ENCODE measurements at regions not wholly inside any gene's neighbourhood (a gene's known extent, or its start where the extent isn't known, plus 50 kb on each side); places are given as distances from the start of the nearest gene placed in this dataset.
A peak's percentile ranks its signal among the peaks of the same experiment; 100 is the strongest.

DNA sequence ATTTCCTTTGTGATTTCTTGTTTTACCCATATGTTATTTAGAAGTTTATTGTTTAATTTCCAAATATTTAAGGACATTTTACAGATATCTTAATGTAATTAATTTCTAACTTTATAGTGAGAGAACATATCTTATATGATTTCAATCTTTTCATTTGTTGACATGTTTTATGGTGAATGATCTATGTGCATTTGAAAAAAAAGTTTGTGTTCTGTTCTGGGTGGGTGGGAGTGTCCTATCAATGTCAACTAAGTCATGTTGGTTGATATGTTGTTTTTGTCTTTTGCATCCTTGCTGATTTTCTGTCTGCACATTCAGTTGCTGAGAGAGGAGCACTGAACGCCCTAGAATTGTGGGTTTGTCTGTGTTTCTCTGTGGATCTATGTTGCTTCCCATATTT lies 50.3 kb upstream of the CBFA2T3 start:
- DNase-seq = no peak

DNA sequence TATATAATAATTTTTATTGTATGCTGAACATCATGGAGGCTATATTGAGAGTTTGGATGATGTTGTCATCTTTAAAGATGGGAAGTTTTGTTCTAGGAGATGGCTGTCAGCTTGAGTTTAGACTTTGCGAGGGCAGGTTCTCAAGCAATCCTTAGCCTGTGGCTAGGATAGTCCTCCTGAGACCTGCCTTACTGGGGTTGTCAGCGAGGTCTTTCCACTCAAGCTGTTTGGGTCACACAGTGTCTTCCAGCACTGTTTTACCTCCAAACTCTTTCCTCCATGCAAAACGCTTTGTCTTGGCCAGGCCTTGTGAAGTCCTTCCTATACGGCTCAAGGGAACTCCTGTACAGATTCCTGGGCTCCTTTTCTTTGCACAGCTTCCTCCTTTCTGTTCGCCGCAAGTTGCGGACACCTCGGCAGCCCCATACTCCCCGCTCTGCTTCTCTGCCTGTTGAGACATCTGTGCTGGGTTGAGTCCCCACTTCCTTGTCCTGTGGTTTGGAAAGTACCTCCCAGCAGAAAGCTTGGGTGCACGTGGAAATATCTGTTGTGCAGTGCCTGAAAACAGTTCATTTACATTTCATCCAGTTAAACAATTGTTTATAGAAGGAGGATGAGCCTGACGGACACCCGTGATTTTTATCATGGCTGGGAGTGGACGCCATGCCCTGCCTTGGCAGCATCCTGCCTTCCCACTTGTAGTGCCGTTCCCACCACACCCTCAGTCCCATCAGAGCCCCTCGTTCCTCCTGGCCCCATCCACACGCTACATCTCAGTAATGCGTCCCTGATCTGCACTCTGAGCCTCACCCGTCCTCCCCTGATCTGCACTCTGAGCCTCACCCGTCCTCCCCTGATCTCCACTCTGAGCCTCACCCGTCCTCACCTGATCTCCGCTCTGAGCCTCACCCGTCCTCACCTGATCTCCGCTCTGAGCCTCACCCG lies 55.0 kb upstream of the CBFA2T3 start:
- peak; percentile 21 for DNase-seq

DNA sequence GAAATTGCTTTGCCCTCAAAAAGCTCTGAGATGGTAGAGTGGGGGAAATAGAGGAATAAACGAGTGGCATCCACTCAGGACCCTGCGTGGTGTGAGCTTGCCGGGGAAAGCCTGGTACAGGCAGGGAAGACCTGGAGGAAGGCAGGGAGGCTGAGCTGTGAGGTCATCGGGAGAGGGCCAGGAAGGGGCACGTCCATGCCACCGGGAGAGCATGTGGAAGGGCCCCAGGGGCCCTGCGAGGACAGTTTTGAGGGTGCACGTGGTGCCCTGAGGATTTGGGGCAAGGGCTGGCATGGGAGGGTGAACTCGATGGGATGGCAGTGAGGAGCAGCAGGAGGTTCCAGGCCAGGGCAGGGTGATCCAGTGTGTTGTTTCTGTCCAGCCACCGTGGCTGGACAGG lies 56.3 kb upstream of the CBFA2T3 start:
- no peak for DNase-seq

DNA sequence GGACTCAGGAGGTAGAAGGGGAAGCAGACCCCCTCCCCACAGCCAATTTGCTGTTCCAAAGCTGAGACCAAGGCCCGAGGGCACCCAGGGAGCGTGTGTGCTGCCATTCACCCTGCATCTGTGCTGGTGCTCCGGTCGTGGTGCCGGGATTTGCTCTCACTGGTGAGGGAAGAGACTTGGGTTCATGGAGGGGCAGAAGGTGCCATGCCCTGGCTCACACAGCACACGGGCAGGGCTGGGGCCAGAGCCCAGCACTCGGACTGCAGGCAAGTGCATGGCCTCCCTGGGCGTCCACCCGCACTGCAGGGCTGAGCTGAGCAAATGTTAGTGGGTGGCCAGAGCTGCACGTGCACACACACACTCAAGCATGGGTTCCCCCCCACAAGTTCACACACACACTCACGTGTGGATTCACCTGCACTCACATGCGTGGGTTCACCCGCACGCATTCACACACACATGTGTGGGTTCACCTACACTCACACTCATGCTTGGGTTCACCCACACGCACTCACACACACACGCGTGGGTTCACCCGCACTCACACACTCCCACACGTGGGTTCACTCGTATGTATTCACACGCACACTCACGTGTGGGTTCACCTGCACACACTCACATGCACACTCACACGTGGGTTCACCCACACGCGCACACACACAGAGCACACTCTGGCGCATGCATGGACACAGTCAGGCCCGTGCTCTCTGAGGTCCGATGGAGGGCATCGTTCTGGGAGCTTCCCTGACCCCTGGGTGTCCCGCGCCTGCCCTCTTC lies 57.0 kb upstream of the CBFA2T3 start:
- no peak for DNase-seq

DNA sequence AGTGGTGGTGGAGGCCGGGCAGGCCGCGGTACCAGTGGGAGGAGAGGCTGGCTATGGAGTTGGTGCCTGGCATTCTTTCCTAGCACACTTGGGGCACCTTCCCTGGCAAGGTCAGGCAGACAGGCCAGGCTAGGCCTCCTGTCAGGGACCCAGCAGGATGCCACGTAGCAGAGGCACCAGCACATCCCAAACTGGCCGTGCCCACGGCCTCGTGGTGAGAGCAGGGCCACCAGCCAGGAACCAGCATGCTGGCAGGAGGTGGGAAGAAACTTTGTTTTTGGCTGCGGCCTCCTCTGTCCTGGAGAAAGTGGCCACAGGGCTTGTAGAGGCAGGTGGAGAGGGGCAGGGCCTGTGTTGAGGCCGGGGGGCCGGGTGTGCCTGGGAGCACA lies 57.6 kb upstream of the CBFA2T3 start:
- DNase-seq = no peak

DNA sequence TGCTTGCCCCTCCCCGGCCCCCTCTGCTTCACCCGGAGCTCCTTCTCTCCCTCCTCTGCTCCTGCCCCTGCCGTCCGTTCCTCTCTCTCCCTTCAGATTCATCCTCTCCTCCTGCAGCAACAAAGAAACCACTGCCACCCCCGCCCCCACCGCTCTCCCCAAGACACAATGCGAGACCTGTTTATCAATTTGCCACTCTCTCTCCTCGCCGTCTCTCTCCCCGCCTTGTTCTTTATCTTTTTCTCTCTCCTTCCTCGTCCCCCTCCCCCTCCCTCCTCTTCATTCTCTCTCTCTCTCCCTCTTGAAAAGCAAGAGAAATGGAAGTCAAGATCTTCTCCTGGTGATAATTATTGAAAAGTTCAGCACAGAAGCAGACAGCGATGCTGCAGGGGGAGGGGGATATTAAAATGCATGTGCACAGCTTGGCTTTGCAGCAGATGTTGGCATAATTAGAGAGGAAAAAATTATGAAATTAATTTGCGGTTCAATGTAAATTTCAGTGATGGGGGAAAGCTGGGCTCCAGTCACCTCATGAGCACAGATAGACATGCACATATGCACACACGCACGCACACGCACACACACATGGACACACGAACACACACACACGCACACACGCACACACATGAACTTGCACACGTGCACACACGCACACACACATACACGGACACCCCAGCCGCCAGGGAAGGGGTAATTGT lies 58.1 kb upstream of the CBFA2T3 start:
- DNase-seq = no peak

DNA sequence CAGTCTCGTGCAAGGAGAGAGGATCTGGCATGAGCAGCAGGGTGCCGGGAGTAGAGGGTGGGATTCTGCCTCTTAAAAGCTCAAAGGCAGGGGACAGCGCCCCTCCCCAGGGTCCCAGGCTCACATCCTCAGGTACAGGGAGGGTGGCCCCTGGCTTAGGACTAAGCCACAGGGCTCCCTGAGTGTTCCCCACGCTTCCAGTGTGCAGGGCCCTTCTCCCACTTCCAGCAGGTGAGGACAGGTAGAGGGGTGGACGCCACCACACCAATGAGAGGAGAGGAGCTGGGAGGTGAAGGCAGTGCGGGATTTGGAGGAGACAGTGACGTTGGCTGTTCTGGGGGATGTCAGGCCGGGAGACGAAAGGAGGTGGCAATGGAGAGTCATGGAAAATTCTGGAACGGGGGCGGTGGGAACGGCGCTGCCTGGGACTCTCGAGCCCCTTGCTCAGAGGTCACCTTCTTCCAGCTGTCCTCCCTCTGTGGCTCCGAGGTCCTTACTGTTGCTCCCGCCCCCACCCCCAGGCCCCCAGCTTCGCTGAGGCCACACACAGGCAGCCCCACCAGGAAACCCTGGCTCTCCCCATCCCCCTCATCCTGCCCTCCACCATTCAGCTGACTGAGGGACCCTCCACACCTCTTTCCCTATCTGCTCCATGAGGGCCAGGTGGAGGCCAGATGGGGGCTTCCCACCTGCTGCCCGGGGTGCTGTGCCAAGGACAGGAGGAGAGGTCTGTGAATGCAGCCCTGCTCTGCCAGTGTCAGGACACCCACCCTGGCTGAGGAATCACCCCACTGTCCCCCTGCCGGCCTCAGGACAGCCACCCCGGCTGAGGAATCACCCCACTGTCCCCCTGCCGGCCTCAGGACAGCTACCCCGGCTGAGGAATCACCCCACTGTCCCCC lies 57.7 kb upstream of the ACSF3 start:
- no peak for DNase-seq

DNA sequence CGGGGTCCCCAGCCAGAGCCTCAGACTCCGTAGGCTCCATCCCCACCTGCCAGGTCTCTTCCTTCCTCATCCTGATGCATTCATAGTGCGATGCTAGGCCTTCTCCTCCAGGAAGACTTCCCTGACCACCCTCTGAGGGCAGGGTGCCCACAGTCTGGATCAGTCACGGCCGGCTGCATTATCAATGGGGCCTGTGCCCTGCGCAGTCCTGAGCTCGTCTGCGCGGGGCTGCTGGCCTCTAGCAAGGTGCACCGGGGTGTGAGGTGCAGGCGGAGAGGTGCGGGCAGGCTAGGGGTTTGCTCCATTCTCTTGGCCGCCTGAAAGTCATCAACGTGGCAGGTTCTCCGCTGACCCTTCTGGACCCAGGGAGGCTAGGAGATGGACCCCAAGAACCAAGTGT lies 56.9 kb upstream of the ACSF3 start:
- DNase-seq = no peak

DNA sequence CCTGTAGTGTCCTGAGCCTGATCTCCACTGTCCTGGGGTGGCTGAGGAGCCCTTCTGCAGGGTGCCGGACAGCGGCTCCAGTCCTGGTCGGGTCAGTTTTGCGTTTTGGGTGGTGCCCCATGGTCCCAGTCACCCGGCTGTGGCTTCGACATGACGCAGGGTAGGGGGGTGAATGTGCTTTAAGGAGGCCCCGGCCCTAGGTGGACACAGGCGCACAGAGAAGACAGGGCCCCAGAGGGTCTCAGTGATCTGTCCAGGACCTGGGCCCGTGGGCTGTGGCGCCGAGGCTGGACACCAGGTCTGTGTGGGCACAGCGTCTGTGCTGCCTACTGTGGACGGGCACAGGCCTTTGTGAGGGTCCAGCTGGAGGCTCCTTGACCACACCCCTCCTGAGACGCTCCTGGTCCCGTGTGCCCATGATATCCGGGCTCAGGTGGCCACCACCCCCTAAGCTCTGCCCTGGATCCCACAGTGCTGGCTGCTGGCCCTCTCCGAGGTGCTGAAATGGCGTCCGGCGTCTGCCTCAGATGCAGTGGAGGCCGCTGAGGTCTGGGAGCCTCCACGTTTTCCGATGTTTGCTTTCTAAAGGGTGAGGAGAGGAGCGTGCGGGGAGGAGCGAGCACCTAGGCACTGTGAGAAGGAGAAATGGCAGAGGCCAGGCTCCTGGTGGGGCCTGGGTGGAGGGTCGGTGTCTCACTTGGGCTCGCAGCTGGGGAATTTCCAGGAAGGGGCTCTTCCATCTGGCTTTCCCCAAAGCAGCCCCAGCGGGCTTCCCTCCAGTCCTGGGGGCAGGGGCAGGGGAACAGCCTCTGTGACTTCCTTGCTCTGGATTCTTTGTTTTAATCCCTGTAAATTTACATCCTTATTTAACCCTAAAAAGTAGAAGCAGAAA lies 56.1 kb upstream of the ACSF3 start:
- DNase-seq = no peak

DNA sequence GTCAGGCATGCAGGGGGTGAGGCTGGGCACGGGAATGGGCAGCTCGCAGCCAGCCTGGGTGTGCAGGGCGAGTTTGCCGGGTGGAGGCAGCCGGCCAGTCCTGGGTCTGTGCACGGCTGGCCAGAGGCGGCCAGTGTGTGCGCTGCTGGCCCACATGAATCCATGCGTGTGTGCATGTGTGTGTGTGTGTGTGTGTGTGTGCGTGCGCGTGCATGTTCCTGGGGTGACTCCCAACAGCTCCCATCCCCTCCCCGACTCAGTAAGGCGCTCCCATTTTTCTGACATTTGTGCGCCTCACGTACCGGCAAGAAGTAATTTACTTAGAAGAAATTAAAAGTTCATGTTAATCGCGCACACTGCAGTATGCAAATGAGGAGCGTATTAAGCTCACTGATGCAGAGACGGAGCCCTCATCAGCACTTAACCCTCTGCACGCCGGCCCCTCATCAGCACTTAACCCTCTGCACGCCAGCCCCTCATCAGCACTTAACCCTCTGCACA lies 55.4 kb upstream of the ACSF3 start:
- DNase-seq = no peak

DNA sequence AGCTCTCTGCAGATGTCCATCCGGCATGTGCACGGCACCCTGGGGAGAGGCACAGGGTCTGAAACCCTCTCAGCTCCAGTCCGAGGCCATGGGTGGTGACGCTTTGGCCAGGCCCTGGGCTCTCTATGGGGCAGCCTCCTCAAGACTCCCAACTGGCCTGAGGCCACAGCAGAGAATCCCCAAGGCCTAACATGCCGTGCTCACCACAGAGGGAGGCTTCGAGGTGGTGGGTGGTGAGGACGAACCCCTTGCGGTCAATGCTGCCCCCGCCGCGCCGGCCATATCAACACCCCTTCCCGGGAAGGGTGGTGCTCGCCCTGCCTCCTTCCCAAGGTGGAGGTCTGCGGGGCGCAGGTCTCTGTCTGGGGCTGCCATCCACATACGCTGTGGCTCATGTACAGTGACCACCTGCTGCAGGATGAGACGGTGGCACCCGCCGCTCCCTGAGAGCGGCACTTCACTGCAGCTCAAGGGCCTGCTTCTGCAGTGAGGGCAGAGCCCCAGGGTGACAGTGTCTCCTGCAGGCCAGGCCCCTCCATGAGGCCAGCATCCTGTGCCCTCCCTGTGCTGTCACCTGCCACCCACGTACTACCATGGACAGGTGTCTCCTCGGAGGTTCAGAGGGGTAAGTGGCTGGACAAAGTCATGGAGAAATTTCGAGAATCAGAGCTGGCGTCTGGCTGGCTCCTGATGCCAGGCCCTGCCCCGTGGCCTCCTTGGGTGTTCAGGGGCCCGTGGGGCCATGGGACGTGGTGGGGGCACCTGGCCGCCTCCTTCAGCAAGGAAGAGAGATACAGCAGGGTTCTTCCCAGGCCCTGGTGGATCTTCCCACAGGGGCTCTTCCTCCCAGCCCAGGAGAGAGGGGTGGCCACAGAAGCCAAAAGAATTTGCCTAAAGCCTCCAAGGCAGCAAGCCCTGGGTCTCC lies 54.6 kb upstream of the ACSF3 start:
- DNase-seq = no peak

DNA sequence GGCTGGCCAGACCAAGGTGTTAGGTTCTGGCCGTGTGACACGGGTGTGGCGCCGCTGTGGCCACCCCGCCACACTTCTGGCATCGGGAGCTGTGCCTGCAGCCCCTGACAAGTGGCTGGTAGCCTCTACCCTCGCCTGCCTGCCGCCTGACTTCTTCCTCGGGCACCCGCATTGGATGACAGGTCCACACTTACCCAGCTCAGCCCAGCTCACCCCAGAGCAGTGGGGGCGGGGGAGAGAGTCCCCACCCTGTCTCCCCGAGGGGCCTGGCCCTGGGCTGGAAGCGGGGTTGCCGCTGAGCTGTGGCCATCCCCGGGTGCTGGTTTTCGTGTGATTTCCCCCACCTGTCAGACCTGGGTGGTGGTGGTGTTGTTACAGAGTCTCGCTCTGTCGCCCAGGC lies 53.9 kb upstream of the ACSF3 start:
- DNase-seq = no peak

DNA sequence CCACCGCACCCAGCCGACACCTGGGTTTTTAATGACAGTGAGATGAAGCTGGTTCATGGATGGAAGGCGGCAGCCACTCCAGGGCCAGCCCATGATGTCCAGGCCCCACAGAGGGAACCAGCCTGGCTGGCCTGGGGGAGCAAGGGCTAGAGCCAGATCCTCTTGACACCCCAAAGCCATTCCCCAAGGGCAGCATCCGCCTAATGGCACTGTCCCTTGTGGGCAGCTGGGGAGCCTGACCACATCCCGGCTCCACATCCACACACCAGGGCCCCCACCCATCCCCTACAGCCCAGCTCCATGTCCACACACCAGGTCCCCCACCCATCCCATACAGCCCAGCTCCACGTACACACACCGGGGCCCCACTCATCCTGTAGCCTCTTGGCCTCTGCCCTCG lies 53.3 kb upstream of the ACSF3 start:
- DNase-seq = no peak

DNA sequence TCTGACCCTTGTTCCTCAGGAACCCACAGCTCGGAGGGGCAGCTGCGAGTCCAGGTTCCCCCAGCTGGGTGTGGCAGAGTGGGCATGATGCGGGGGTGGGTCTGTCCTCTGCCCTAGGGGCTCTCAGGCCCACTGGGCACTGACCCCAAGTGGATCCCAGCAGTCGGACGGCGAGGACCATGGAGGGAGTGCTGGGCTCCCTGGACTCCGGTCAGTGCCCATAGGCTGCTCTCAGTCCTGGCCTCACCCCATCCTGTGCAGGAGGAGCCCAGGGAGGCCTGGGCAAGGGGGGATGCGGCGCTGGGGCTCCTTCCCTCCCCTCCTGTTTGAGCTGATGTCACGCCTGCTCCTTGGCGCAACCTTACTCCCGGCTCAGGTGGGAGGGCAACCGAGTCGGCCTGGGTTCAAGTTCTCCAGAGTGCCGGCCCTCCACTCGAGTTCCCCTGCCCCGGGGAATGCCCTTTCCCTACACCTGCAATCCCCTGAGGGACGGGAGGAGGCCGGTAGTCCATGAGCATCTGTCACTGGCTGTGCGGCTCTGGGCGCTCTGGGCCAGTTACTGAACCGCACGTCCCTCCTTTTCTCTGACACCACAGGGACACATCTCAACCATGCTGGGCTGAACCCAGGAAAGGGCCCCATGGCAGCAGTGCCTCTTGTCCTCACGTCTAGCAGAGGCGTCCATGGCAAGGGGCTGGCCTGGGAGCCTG lies 52.6 kb upstream of the ACSF3 start:
- DNase-seq = no peak

DNA sequence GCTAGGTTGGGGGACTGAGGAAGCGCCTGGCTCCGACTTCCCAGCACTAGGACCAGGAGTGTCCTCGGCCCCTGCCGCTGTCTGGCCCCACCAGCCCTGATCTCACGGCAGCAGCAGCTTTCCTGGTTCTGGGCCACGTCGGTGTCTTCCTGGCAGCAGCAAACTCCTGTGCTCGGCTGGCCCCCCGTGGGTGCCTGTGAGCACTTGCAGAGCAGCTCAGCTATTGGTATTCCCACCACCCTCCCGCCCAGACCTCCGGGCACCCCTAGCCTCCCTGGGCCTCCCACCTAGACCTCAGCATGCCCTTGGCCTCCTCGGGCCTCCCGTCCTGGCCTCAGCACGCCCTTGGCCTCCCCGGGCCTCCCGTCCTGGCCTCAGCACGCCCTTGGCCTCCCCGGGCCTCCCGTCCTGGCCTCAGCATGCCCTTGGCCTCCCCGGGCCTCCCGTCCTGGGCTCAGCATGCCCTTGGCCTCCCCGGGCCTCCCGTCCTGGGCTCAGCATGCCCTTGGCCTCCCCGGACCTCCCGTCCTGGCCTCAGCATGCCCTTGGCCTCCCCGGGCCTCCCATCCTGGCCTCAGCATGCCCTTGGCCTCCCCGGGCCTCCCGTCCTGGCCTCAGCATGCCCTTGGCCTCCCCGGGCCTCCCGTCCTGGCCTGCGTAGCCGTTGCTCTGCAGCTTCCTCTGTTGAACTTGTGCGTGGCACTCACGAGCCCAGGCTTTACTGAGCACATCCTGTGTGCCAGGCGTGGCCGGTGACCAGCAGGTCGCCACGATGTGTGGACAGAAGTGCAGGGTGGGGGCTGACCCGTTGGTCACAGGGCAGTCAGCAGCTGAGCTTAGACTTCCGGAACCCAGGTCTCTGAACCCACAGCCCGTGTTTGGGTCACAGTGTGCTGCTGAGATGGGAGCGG lies 51.8 kb upstream of the ACSF3 start:
- no peak for DNase-seq

DNA sequence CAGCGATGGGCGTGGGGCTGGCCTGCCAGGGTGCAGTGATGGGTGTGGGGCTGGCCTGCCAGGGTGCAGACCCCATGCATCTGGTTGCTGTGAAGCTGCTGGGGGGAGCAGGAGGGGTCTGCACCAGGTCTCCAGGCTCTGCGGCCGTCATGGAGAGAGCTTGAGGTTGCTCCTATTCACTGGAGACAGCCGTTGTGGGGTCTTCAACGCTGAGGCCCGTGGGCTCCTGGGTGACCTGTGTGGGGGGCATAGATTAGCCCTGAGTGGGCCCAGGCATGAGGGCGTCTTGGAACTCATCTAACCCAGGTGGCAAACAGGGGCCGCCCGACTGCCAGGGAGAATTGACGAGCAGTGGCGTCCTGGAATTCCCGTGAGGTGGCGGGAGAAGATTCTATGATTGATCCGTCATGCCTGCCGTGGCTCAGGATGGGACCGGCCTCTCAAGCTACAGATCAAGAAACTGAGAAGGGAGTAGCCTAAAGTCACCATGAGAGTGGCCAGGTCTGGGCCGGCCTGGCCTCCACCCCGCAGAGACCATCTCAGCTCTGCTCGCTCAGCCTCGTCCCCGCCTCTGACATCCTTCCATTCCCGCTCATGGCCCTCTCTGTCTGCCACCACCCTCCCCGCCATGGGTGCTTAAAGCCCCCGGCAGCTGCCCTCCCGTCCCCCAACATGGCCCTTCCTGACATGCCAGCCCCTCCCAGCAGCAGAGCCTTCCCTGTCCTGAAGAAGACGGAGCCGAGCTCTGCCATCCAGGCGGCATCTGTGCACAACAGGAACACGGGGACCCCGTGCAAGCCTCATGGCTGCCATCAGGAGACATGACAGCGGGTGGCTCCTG lies 50.7 kb upstream of the ACSF3 start:
- no peak for DNase-seq
